GM12864 (cell line): ENCODE measurements at regions not wholly inside any gene's neighbourhood (a gene's known extent, or its start where the extent isn't known, plus 50 kb on each side); places are given as distances from the start of the nearest gene placed in this dataset.
"Not testable (repeated sequence)": the region's sequence is repeated elsewhere in the genome, so short reads cannot be mapped to it uniquely, and the experiment has no call there.

Experiments
- DNase-seq: peaks from one replicate; pipeline ENCODE4 v3.0.0-alpha.2; 2011; ENCODE audit warnings: low read depth
- H3K4me3 ChIP-seq: 2 replicates; pipeline ENCODE4 v1.5.1; 2011; ENCODE audit warnings: mild to moderate bottlenecking, low read depth, low read length, control low read depth
- CTCF ChIP-seq: IDR thresholded peaks from 2 replicates; pipeline ENCODE4 v1.5.1; 2011; ENCODE audit warnings: low read depth, mild to moderate bottlenecking, moderate library complexity, low read length, control low read depth, inconsistent platforms; ENCODE audit errors: missing control alignments

GRCh38 chr5:62223312-62223670, 82.7 kb upstream of the KIF2A start:
- H3K4me3 ChIP-seq, result peak overlapping the region; percentile 38; the same call in 1 of the 2 replicates
- DNase-seq, result not testable (repeated sequence)
- peak; percentile 33 for TF ChIP-seq CTCF

DNA sequence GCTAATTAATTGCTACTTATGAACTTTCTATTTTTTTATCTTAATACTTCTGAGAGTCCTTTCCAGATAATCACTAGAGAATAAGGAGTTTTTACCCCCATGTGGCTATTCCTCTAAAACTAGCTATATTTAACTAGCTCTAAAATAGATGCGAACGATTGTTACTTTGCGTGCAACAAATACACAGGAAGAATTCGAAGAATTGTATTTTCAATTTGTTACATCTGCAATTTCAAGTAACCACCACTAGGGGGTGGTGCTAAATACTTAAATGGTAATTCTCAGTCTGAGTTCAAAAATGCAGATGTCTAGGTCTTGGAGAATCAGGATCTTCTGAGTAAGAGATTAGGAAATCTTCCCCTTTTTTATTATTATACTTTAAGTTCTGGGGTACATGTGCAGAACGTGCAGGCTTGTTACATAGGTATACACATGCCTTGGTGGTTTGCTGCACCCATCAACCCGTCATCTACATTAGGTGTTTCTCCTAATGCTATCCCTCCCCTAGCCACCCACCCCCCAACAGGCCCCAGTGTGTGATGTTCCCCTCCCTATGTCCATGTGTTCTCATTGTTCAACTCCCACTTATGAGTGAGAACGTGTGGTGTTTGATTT, 80.9 kb upstream of the KIF2A start:
- not testable (repeated sequence) for H3K4me3 ChIP-seq

GRCh38 chr5:62230876-62231388, 75.1 kb upstream of the KIF2A start:
- H3K4me3 ChIP-seq, DNase-seq: not testable (repeated sequence)

More for the DNA sequence above, 80.9 kb upstream of the KIF2A start:
- not testable (repeated sequence) for DNase-seq

GRCh38 chr5:62231576-62231975, 74.4 kb upstream of the KIF2A start:
- no peak for TF ChIP-seq CTCF
- DNase-seq, result no peak
- no peak overlapping the region for H3K4me3 ChIP-seq

DNA sequence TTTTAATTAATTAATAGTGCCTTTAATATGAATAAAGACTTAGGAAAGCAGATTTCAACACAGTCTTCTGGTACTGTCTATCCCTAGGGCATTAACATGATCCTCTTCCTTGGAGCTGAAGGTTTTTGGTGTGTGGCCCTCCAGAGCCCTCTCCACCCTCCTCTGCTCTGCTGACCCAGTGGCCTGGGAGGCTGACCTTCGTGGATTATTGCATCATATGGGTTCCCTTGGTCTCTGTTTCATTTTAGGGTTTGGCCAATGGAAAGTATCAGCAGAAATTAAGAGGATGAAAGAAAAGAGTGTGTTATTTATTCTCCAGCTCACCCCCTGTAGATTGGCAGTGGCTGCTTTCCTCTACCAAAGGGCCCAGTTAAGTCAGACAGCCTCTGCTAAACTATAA, 73.8 kb upstream of the KIF2A start:
- not testable (repeated sequence) for DNase-seq, H3K4me3 ChIP-seq

GRCh38 chr5:62233083-62234046, 72.6 kb upstream of the KIF2A start:
- not testable (repeated sequence) for DNase-seq

GRCh38 chr5:62236593-62236992, 69.4 kb upstream of the KIF2A start:
- not testable (repeated sequence) for H3K4me3 ChIP-seq
- DNase-seq, result peak; percentile 66

More at GRCh38 chr5:62233083-62234046, 72.6 kb upstream of the KIF2A start:
- H3K4me3 ChIP-seq, result not testable (repeated sequence)

DNA sequence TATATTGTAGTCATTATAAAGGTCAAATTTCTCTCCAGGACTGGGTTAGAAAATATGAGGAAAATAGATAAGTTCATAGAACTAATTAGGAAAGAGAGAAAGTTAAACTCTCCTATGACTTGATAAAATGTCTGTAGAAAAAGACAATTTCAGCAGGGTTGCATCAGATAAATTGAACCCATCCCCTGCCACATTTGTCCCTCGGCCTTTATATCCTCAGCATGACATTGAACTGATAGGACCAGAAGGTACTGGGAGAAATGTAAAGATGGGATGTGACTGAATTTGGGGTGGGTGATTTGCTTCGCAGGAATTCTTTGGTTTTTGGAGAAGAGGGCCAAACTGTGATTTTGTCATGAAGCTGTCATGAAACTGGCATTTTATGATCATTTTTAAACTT, 68.1 kb upstream of the KIF2A start:
- not testable (repeated sequence) for DNase-seq, H3K4me3 ChIP-seq

DNA sequence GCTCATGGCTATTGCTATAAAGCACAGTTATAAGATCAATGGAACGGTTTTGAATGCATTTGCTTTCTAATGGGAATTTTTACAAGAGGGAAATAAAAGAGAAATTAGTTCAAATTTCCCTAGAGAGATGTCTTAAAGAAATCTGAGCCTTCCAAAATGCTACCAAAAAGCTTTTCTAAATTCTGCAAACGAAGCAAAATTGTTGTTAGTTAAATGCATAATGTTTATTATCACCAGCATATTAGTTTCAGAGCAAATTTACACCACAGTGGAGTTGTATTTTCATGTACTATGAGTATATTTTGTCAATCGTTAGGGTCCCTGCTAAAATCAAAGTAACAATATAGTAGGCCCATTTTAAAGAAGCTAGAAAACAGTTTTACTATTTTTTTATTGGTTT, 67.4 kb upstream of the KIF2A start:
- H3K4me3 ChIP-seq, DNase-seq: not testable (repeated sequence)

GRCh38 chr5:62240494-62240893, 65.5 kb upstream of the KIF2A start:
- H3K4me3 ChIP-seq, DNase-seq: not testable (repeated sequence)

GRCh38 chr5:62242000-62242399, 64.0 kb upstream of the KIF2A start:
- not testable (repeated sequence) for DNase-seq, H3K4me3 ChIP-seq

- not testable (repeated sequence) for H3K4me3 ChIP-seq, DNase-seq
These were observed 63.0 kb upstream of the KIF2A start for GRCh38 chr5:62243046-62243445.

- not testable (repeated sequence) for DNase-seq, H3K4me3 ChIP-seq
These were observed 57.8 kb upstream of the KIF2A start for GRCh38 chr5:62248192-62248591.

DNA sequence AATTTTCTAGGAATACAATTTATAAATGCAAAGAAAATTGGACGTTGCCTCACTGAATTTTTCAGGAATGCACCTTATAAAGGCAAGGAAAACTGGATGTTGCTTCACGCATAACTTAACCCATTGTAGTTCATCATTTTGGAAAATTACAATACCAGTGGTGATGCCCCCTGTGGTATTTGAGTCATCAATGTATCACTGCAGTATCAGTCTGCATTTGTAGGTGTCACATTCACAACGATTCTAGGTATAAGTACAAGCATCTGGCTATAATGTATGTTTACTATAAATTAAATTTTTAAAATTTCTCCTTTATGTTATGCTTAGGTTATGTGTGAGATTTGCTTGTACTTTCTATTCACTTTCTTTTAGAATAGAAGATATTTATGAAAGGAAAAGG, 55.9 kb upstream of the KIF2A start:
- not testable (repeated sequence) for H3K4me3 ChIP-seq, DNase-seq

DNA sequence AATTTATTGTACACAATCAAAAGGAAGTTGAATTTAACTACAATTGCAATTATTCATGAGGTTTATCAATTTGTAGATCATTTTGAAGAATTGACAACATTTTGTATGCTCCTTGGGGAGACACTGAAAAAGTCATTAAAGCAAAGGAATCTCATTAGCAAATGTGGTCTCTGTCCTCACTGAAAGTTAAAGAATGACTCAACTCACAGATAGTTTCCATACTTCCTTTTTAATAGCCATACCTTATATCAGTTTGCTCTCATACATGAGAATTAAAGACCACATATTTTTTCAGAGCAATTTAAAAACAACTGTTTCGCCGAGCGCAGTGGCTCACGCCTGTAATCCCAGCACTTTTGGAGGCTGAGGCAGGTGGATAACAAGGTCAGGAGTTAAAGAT, 55.1 kb upstream of the KIF2A start:
- not testable (repeated sequence) for H3K4me3 ChIP-seq, DNase-seq

GRCh38 chr5:62252519-62252918, 53.5 kb upstream of the KIF2A start:
- H3K4me3 ChIP-seq, DNase-seq: not testable (repeated sequence)

GRCh38 chr5:62255551-62255950, 50.5 kb upstream of the KIF2A start:
- DNase-seq, H3K4me3 ChIP-seq: not testable (repeated sequence)
